H4 (cell line): ENCODE measurements at regions not wholly inside any gene's neighbourhood (a gene's known extent, or its start where the extent isn't known, plus 50 kb on each side); places are given as distances from the start of the nearest gene placed in this dataset.
"Not testable (repeated sequence)": the region's sequence is repeated elsewhere in the genome, so short reads cannot be mapped to it uniquely, and the experiment has no call there.

Source experiments
- DNase-seq: peaks from one replicate; pipeline ENCODE4 v3.0.0-alpha.2; 2015; ENCODE audit warnings: low spot score

- no peak for DNase-seq
Measured at GRCh38 chr13:37510441-37510840, 88.1 kb downstream of the POSTN start.

GRCh38 chr13:37505531-37505930 lies 93.0 kb downstream of the POSTN start:
- no peak for DNase-seq

- DNase-seq, result no peak
Measured at GRCh38 chr13:37504251-37504650, 94.3 kb downstream of the POSTN start.

- DNase-seq, result no peak
Measured at GRCh38 chr13:37503287-37503686, 95.3 kb downstream of the POSTN start.

- not testable (repeated sequence) for DNase-seq
Measured at GRCh38 chr13:37502303-37502993, 96.1 kb downstream of the POSTN start.

GRCh38 chr13:37501187-37501586 lies 97.4 kb downstream of the POSTN start:
- no peak for DNase-seq

GRCh38 chr13:37495046-37495445 lies 103.5 kb downstream of the POSTN start:
- peak; percentile 75 for DNase-seq

GRCh38 chr13:37493775-37494174 lies 104.8 kb downstream of the POSTN start:
- DNase-seq, result no peak

GRCh38 chr13:37492741-37493514 lies 105.6 kb downstream of the POSTN start:
- DNase-seq, result no peak

GRCh38 chr13:37492075-37492474 lies 106.5 kb downstream of the POSTN start:
- no peak for DNase-seq

- DNase-seq, result no peak
Measured at GRCh38 chr13:37491661-37492060, 106.9 kb downstream of the POSTN start.

- DNase-seq, result no peak
Measured at GRCh38 chr13:37490176-37490779, 108.3 kb downstream of the POSTN start.

- DNase-seq, result no peak
Measured at GRCh38 chr13:37488726-37489125, 109.8 kb downstream of the POSTN start.

GRCh38 chr13:37486171-37486681 lies 112.3 kb downstream of the POSTN start:
- peak; percentile 33 for DNase-seq

- peak; percentile 22 for DNase-seq
Measured at GRCh38 chr13:37485756-37486155, 112.8 kb downstream of the POSTN start.

GRCh38 chr13:37484056-37484455 lies 114.5 kb downstream of the POSTN start:
- DNase-seq, result no peak

GRCh38 chr13:37482331-37482730 lies 116.2 kb downstream of the POSTN start:
- no peak for DNase-seq

- no peak for DNase-seq
Measured at GRCh38 chr13:37481885-37482227, 116.7 kb downstream of the POSTN start.

GRCh38 chr13:37481011-37481884 lies 117.3 kb downstream of the POSTN start:
- peak; percentile 13 for DNase-seq

GRCh38 chr13:37479916-37480315 lies 118.7 kb downstream of the POSTN start:
- no peak for DNase-seq

- DNase-seq, result no peak
Measured at GRCh38 chr13:37476874-37477273, 121.7 kb downstream of the POSTN start.

GRCh38 chr13:37475966-37476365 lies 122.6 kb downstream of the POSTN start:
- DNase-seq, result no peak
